ACC112 (cell line): ENCODE measurements at regions not wholly inside any gene's neighbourhood (a gene's known extent, or its start where the extent isn't known, plus 50 kb on each side); places are given as distances from the start of the nearest gene placed in this dataset.

Experiments used
- H2AFZ ChIP-seq: fragments of 200-600 bp; sonication (generic); one replicate; pipeline ENCODE4 v1.6.0; 2017; ENCODE audit warnings: antibody characterized with exemption, low read length; ENCODE audit not compliant: unreplicated experiment
- H3K27ac ChIP-seq: fragments of 200-600 bp; sonication (generic); 2 replicates; pipeline ENCODE4 v1.5.1; 2014; ENCODE audit warnings: low read depth, mild to moderate bottlenecking, antibody characterized with exemption, low read length, moderate library complexity
- H3K27me3 ChIP-seq: fragments of 200-600 bp; sonication (generic); 2 replicates; pipeline ENCODE4 v1.6.1; 2014; ENCODE audit warnings: mild to moderate bottlenecking, antibody characterized with exemption, low read length, moderate library complexity, mixed read lengths; ENCODE audit not compliant: insufficient read depth
- H3K36me3 ChIP-seq: fragments of 200-600 bp; sonication (generic); 2 replicates; pipeline ENCODE4 v1.6.1; 2016; ENCODE audit warnings: mild to moderate bottlenecking, antibody characterized with exemption, low read length, moderate library complexity, mixed read lengths; ENCODE audit not compliant: insufficient read depth
- H3K4me1 ChIP-seq: fragments of 200-600 bp; sonication (generic); one replicate; pipeline ENCODE4 v1.6.1; 2016; ENCODE audit warnings: low read length, mixed read lengths; ENCODE audit not compliant: insufficient read depth, unreplicated experiment, control insufficient read depth
- H3K4me3 ChIP-seq: fragments of 200-600 bp; sonication (generic); 2 replicates; pipeline ENCODE4 v1.5.1; 2014; ENCODE audit warnings: mild to moderate bottlenecking, low read depth, low read length
- H3K79me2 ChIP-seq: fragments of 200-600 bp; sonication (generic); one replicate; pipeline ENCODE4 v1.6.0; 2016; ENCODE audit warnings: low read length; ENCODE audit not compliant: control insufficient read depth, unreplicated experiment, insufficient read depth

DNA sequence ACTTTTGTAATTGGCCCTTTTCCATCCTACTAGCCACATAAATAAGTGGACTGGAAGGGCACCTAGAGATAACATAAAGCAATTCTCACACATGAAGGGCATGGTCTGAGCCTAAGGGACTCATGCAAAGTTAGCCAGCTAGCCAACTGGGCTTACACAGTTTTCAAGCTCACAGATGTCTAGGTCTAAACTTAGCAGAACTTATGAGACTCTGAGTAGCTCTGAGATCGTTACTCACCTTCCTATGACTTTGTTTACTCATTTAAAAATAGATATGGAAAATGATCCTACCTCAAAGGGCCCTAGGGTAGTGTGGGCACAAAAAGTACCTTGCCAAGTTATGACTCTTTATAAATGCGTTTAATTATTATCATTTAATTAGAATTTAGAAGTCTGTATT is 410.4 kb upstream of the MPDZ start:
- Histone ChIP-seq H3K4me1 (peaks cover 8% of the 10 kb centered on the region), H2AFZ (no peak overlapping the region), H3K36me3 (no peaks in the 10 kb centered on the region), H3K27ac (no peak overlapping the region), H3K4me3 (no peak overlapping the region), H3K79me2 (no peaks in the 10 kb centered on the region), H3K27me3 (no peaks in the 10 kb centered on the region)

DNA sequence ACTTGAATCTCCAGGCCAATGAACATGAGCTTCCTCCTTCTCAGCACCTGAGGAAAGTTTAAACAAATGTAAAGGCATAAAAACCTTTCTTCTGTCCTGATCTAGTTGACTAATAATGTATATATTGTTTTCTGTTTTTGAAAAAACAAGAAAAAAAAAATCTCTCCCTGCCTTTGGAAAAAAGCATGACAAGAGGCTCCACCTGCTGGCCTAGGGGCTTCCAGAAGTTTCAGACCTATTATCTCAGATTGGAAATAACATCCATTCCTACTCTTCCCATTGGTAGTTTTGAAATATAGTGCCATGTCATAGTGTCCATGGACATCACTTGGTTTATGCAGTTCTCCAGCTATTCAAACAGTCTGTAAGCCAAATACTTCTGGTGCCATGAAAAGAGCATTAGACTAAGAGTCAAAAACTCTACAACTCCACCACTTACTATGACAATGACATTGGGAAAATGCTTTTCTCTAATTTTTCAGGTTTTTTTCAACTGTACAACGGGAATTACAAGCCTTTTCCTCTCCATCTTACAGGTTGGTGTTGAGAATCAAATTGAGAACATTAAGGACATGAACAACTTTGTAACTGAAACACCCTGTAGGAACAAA is 409.6 kb upstream of the MPDZ start:
- no peak overlapping the region for H2AFZ ChIP-seq
- no peaks in the 10 kb centered on the region for H3K79me2 ChIP-seq
- peaks cover 10% of the 10 kb centered on the region for H3K4me1 ChIP-seq
- no peak overlapping the region for H3K4me3 ChIP-seq
- no peaks in the 10 kb centered on the region for H3K27me3 ChIP-seq
- H3K27ac ChIP-seq = no peak overlapping the region
- no peaks in the 10 kb centered on the region for H3K36me3 ChIP-seq

GRCh38 chr9:13688223-13688989 is 408.9 kb upstream of the MPDZ start:
- H3K79me2 ChIP-seq = no peaks in the 10 kb centered on the region
- no peaks in the 10 kb centered on the region for H3K36me3 ChIP-seq
- no peaks in the 10 kb centered on the region for H3K27me3 ChIP-seq
- no peak overlapping the region for H3K27ac ChIP-seq
- peaks cover 10% of the 10 kb centered on the region for H3K4me1 ChIP-seq
- H3K4me3 ChIP-seq = no peak overlapping the region
- no peak overlapping the region for H2AFZ ChIP-seq

DNA sequence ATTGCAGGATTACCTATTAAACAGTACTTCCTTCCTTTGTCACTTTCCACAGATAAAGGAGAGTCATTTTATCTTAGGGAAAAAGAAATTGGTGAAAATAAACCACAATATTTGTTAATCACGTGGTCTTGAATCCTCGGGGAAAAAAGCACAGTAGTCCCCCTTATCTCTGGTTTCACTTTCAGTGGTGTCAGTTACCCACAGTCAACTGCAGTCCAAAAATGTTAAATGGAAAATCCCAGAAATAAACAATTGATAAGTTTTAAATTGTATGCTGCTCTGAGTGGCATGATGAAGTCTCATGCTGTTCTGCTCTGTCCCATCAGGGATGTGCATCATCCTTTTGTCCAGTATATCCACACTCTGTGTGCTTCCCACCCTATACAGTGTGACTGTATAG is 405.2 kb upstream of the MPDZ start:
- Histone ChIP-seq H2AFZ (peak overlapping the region; percentile 80), H3K36me3 (no peaks in the 10 kb centered on the region), H3K27me3 (no peaks in the 10 kb centered on the region), H3K79me2 (no peaks in the 10 kb centered on the region), H3K4me3 (peak overlapping the region; percentile 35), H3K27ac (no peak overlapping the region), H3K4me1 (peaks cover 6% of the 10 kb centered on the region)

- Histone ChIP-seq H3K27ac (no peak overlapping the region), H3K36me3 (no peaks in the 10 kb centered on the region), H2AFZ (no peak overlapping the region)
Observed at GRCh38 chr9:13677801-13678200, 398.3 kb upstream of the MPDZ start.

GRCh38 chr9:13675638-13676000 is 396.1 kb upstream of the MPDZ start:
- no peak overlapping the region for H3K4me3 ChIP-seq
- H3K27me3 ChIP-seq = no peaks in the 10 kb centered on the region
- H3K36me3 ChIP-seq = no peaks in the 10 kb centered on the region
- H2AFZ ChIP-seq = no peak overlapping the region
- no peaks in the 10 kb centered on the region for H3K4me1 ChIP-seq
- no peak overlapping the region for H3K27ac ChIP-seq
- no peaks in the 10 kb centered on the region for H3K79me2 ChIP-seq

More at GRCh38 chr9:13677801-13678200, 398.3 kb upstream of the MPDZ start:
- Histone ChIP-seq H3K79me2 (no peaks in the 10 kb centered on the region), H3K27me3 (no peaks in the 10 kb centered on the region), H3K4me1 (no peaks in the 10 kb centered on the region), H3K4me3 (no peak overlapping the region)

DNA sequence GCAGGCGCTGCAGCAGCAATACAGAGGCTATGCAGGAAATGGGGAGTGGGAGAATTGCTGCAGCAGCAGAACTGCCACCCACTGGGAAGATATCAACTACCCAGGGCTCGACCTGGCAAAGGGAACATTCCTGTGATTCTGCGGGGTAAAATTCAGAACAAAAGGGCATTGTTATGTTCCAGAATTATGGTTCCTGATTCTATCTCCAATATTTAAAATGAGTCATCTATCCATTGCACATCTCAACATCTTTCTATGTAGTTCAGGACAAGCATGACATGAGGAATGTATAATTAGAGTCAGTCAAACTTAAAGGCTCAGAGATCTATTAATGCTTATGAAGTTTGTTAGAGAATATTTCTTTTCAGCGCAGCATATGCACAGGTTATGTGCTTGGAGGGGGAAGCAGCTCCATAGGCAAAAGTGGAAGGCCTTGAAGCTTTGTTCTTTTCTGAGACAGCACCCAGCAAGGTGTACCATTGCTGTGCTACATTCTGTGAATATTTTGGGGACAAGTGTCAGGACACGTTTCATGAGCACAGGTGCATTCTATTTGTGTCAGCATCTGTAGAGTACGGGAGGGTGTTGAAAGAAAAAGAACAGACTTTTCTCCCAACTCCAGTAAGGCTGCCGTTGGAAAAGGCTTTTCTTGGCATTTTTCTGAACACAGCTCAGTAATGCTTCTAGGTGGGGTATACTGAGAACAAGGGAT is 395.6 kb upstream of the MPDZ start:
- Histone ChIP-seq H3K36me3 (no peaks in the 10 kb centered on the region), H3K27me3 (no peaks in the 10 kb centered on the region), H3K79me2 (no peaks in the 10 kb centered on the region), H3K27ac (no peak overlapping the region), H2AFZ (no peak overlapping the region), H3K4me1 (no peaks in the 10 kb centered on the region), H3K4me3 (no peak overlapping the region)

- H3K4me3 ChIP-seq = no peak overlapping the region
- no peaks in the 10 kb centered on the region for H3K4me1 ChIP-seq
- H3K36me3 ChIP-seq = no peaks in the 10 kb centered on the region
- no peak overlapping the region for H3K27ac ChIP-seq
- H3K27me3 ChIP-seq = no peaks in the 10 kb centered on the region
- no peaks in the 10 kb centered on the region for H3K79me2 ChIP-seq
- no peak overlapping the region for H2AFZ ChIP-seq
Observed at GRCh38 chr9:13673348-13673747, 393.9 kb upstream of the MPDZ start.

GRCh38 chr9:13665418-13666066 is 386.1 kb upstream of the MPDZ start:
- Histone ChIP-seq H3K4me1 (no peaks in the 10 kb centered on the region), H3K79me2 (no peaks in the 10 kb centered on the region), H2AFZ (peak overlapping the region; percentile 98), H3K36me3 (no peaks in the 10 kb centered on the region), H3K27ac (peak overlapping the region; percentile 28; the same call in 1 of the 2 replicates), H3K4me3 (peak overlapping the region; percentile 67), H3K27me3 (no peaks in the 10 kb centered on the region)

GRCh38 chr9:13661014-13661413 is 381.5 kb upstream of the MPDZ start:
- no peaks in the 10 kb centered on the region for H3K27me3 ChIP-seq
- H3K4me3 ChIP-seq = peak overlapping the region; percentile 51
- peak overlapping the region; percentile 77 for H2AFZ ChIP-seq
- no peaks in the 10 kb centered on the region for H3K79me2 ChIP-seq
- no peak overlapping the region for H3K27ac ChIP-seq
- H3K4me1 ChIP-seq = no peaks in the 10 kb centered on the region
- no peaks in the 10 kb centered on the region for H3K36me3 ChIP-seq
